Endothelial cell (in vitro differentiated cells): ENCODE measurements at regions not wholly inside any gene's neighbourhood (a gene's known extent, or its start where the extent isn't known, plus 50 kb on each side); places are given as distances from the start of the nearest gene placed in this dataset.
"Not testable (repeated sequence)": the region's sequence is repeated elsewhere in the genome, so short reads cannot be mapped to it uniquely, and the experiment has no call there.

ENCODE experiments used
- DNase-seq: peaks from one replicate; pipeline ENCODE4 v3.0.0; 2021; ENCODE audit warnings: low spot score
- H3K27ac Mint-ChIP-seq: one replicate; pipeline ENCODE4 v1.8.0; 2021; ENCODE audit warnings: mixed read lengths, inconsistent platforms; ENCODE audit not compliant: unreplicated experiment
- H3K27me3 Mint-ChIP-seq: one replicate; pipeline ENCODE4 v1.8.0; 2021; ENCODE audit warnings: mild to moderate bottlenecking, moderate library complexity, mixed read lengths, inconsistent platforms; ENCODE audit not compliant: unreplicated experiment
- H3K36me3 Mint-ChIP-seq: one replicate; pipeline ENCODE4 v1.8.0; 2021; ENCODE audit warnings: mild to moderate bottlenecking, low read depth, mixed read lengths, inconsistent platforms; ENCODE audit not compliant: unreplicated experiment
- H3K4me1 Mint-ChIP-seq: one replicate; pipeline ENCODE4 v1.8.0; 2021; ENCODE audit warnings: mild to moderate bottlenecking, mixed read lengths, inconsistent platforms; ENCODE audit not compliant: unreplicated experiment
- H3K4me3 Mint-ChIP-seq: one replicate; pipeline ENCODE4 v1.8.0; 2021; ENCODE audit warnings: mild to moderate bottlenecking, mixed read lengths, inconsistent platforms; ENCODE audit not compliant: unreplicated experiment
- H3K9me3 Mint-ChIP-seq: one replicate; pipeline ENCODE4 v1.8.0; 2021; ENCODE audit warnings: mixed read lengths, inconsistent platforms; ENCODE audit not compliant: unreplicated experiment
- CTCF ChIP-seq: fragments of 200-600 bp; sonication (generic); IDR thresholded peaks from one replicate; pipeline ENCODE4 v1.5.0; 2021; ENCODE audit warnings: antibody characterized with exemption; ENCODE audit not compliant: unreplicated experiment

- Mint-ChIP-seq H3K4me1 (peaks cover 4% of the 10 kb centered on the region), H3K9me3 (no peaks in the 10 kb centered on the region), H3K27me3 (peaks cover 4% of the 10 kb centered on the region), H3K27ac (no peak overlapping the region), H3K4me3 (no peak overlapping the region), H3K36me3 (no peaks in the 10 kb centered on the region)
- no peak for DNase-seq
- no peak for TF ChIP-seq CTCF
Measured at GRCh38 chr9:124121725-124122124, 110.2 kb downstream of the LHX2 start.

GRCh38 chr9:124122321-124122720 is 110.8 kb downstream of the LHX2 start:
- Mint-ChIP-seq H3K36me3 (no peaks in the 10 kb centered on the region), H3K4me1 (peaks cover 4% of the 10 kb centered on the region), H3K27ac (no peak overlapping the region), H3K4me3 (no peak overlapping the region), H3K27me3 (peaks cover 4% of the 10 kb centered on the region), H3K9me3 (no peaks in the 10 kb centered on the region)
- DNase-seq, result no peak
- no peak for TF ChIP-seq CTCF

- Mint-ChIP-seq H3K9me3 (no peaks in the 10 kb centered on the region), H3K36me3 (no peaks in the 10 kb centered on the region), H3K4me1 (peaks cover 4% of the 10 kb centered on the region), H3K4me3 (no peak overlapping the region), H3K27me3 (peaks cover 4% of the 10 kb centered on the region), H3K27ac (no peak overlapping the region)
- no peak for TF ChIP-seq CTCF
- no peak for DNase-seq
Measured at GRCh38 chr9:124122813-124123462, 111.4 kb downstream of the LHX2 start.

GRCh38 chr9:124123621-124124020 is 112.1 kb downstream of the LHX2 start:
- not testable (repeated sequence) for H3K9me3 Mint-ChIP-seq, H3K36me3 Mint-ChIP-seq, H3K27me3 Mint-ChIP-seq, H3K4me1 Mint-ChIP-seq, DNase-seq, H3K27ac Mint-ChIP-seq, H3K4me3 Mint-ChIP-seq

GRCh38 chr9:124124729-124125650 is 113.4 kb downstream of the LHX2 start:
- Mint-ChIP-seq H3K27ac (no peak overlapping the region), H3K9me3 (no peaks in the 10 kb centered on the region), H3K36me3 (no peaks in the 10 kb centered on the region), H3K4me1 (peaks cover 4% of the 10 kb centered on the region), H3K4me3 (no peak overlapping the region), H3K27me3 (peaks cover 4% of the 10 kb centered on the region)
- DNase-seq, result no peak
- TF ChIP-seq CTCF, result no peak
